NOMO-1 treated with DMSO at 0.1 percent for 48 hours (cell line): ENCODE measurements at regions not wholly inside any gene's neighbourhood (a gene's known extent, or its start where the extent isn't known, plus 50 kb on each side); places are given as distances from the start of the nearest gene placed in this dataset.
"Not testable (repeated sequence)": the region's sequence is repeated elsewhere in the genome, so short reads cannot be mapped to it uniquely, and the experiment has no call there.

Experiments
- DNase-seq: peaks from one replicate; lab custom pipeline; 2025; ENCODE audit not compliant: unreplicated experiment; lab: John Stamatoyannopoulos, UW

DNA sequence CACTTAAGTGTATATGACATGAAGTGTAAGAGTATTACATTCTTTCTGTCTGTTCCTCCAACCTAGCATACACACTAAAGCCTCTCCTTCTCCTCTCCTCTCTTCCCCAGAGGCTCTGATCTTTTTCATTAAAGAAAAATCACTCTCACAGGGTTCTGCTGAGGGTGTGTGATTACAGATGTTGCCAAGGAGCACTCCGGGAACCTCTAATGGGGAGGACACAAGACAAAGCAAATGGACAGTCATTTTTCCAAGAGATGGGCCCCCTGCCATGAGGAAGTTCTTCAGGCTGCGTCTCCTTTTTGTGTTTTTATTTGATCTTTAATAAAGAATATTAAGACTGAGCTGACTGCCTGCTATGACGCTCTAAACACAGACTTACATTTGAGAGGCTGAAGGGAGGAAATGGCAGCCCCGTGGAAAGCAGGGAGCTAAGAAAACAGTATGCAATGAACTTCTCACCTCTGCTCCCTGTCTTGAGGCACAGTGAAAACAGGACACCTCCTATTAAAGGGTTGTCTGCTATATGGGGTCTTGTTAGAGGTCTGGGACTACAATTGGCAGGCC is 578.1 kb downstream of the PIK3C3 start:
- DNase-seq: no peak

- DNase-seq: no peak
These were observed 578.6 kb downstream of the PIK3C3 start for GRCh38 chr18:42533616-42534015.

- DNase-seq: no peak
These were observed 579.3 kb downstream of the PIK3C3 start for GRCh38 chr18:42534313-42534712.

GRCh38 chr18:42536442-42536841 is 579.0 kb downstream of the RIT2 start:
- no peak for DNase-seq

GRCh38 chr18:42537291-42537690 is 578.2 kb downstream of the RIT2 start:
- no peak for DNase-seq

DNA sequence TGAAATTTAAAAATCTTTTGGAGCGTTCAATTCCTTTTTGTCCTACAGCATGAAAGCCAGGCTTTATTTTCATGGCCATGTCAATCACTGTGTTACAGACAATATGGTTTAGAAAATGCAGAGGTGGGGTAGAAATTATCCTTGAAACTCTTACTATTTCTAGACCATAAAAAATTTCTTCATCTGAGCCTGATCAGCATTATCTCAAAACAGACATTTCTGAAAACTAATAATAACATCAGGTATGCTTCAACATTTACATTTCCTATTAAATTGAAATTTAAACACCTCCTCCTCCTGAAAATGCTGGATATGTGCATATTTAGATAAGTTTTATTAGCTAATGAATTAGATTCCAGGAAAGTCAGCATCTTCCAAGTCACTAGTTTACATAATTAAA is 570.6 kb downstream of the RIT2 start:
- DNase-seq: no peak

DNA sequence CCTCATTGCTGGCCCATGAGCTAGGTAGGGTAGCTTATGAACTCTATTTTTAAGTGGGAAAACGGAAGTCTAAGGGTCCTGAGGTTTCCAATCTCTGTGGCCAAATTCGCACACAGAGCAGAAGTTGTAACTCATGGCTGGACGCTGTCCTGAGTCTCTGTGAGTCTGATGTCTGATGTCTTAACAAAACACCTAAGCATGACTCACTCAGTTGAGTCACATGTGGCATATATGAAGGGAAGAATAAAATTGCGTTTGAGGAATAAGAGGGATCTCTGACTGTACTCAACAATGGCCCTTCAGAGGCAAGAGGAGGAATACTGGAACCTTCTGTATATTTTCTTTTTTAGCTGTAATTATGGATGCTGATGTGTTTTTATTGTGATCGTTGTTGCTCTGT is 569.7 kb downstream of the RIT2 start:
- no peak for DNase-seq

- no peak for DNase-seq
These were observed 567.0 kb downstream of the RIT2 start for GRCh38 chr18:42548493-42548892.

DNA sequence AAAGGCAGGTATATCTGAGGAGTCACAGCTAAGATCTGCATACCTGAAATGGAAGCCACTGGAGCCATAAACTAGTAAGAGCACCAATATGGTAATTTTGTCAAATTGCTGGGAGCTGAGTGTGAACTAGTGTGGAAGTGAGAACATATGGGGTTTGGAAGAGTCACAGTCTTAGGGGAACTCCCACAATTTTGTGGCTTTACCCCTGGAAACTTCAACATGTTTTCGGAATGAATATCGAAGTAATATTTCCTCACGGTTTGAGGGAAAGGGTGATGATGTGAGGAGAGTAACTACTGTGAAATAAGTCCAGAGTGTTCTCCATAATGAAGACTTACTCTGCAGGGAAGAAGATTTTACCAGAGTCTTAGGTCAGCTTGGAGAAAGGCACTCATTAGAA is 565.9 kb downstream of the RIT2 start:
- no peak for DNase-seq

DNA sequence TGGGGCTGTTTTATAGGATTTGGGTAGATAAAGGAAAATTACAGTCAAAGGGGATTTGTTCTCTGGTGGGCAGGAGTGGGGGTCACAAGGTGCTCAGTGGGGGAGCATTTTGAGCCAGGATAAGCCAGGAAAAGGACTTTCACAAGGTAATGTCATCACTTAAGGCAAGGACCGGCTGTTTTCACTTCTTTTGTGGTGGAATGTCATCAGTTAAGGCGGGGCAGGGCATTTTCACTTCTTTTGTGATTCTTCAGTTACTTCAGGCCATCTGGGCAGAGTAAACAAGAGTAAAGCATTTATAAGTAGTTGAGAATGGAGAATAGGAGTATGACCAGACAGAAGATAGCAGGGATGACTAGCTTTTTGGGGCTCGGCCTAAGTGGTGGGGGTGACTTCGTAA is 562.9 kb downstream of the RIT2 start:
- DNase-seq: not testable (repeated sequence)

DNA sequence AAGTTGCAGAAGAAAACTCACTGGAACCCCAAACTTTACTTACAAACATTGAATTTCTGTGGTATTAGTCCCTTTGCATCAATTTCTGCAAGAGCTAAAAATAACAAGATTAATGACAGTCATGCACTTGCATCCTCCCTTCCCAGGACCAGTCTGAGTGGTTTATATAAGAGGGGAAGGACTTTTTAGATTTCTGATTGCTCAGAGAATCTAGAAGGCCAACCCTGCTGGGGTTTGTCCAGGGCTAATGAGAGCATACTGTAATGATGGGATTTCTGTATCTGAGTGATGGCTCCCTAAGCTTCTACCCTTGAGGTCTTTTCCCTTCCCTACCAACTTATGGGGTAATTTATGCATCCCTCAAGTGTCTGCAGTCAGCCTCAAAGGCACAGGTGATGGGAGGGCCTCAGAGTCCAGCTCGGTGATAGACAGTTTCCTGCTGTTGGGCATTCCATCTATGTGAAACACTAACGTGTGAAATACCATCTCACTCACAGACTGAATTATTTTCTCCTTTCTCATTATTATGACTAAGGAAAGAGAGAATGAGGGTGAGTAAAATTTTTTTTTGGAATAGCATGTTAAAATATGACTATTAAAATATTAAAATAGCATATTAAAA is 556.3 kb downstream of the RIT2 start:
- DNase-seq: no peak

- no peak for DNase-seq
These were observed 554.0 kb downstream of the RIT2 start for GRCh38 chr18:42561521-42561920.

GRCh38 chr18:42563995-42564394 is 551.5 kb downstream of the RIT2 start:
- no peak for DNase-seq

GRCh38 chr18:42564761-42565160 is 550.7 kb downstream of the RIT2 start:
- DNase-seq: no peak

DNA sequence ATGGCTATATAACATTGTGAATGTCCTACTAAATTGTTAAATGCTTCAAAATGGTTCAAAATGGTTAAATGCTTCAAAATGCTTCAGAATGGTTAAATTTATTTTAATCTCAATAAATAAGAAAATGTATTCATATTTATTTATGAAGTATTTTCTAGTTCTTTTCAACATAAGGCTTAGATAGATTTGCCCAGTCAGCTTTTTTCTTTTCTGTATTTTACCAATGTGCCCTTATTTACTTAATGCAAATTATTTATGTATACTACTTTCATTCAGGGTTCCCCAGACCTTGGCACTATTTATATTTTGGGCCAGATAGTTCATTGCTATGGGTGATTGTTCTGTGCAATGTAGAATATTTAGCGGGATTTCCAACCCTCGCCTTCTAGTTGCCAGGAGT is 546.7 kb downstream of the RIT2 start:
- no peak for DNase-seq

DNA sequence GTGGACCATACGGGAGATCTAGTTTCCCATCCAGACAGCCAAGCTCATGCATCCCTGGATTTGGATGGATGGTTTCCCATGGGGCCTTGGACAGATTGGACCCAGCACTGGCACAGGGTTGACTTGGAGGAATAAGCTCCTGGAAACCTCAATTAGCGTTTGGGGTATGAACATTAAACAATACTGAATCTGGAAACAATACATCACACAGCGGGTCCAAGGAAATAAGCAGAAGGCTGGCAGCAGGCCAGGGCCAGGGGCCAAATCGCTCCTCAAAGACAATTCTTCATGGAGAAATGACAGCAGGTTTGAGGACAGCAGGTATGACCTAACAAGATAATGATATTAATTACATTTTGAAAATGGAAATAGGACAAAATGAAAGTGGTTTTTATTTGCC is 540.6 kb downstream of the RIT2 start:
- no peak for DNase-seq

DNA sequence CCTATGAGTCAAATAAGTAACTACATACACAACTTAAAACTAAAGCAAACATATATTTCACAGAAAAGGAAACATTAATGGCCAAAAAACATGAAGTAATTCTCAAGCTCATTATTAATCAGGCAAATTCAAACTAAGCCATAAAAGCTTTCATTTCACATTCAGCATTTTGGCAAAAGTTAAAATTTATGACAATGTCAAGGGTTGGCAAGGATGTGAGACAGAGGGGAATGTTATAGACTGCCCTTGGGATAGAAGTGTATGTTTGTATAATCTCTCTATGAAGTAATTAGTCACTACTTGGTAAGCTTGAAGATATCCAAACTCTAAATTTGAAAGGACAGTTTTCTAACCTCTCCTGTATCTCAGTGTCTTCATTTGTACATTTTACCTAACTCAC is 539.4 kb downstream of the RIT2 start:
- no peak for DNase-seq

GRCh38 chr18:42578792-42579191 is 536.7 kb downstream of the RIT2 start:
- DNase-seq: no peak

- no peak for DNase-seq
These were observed 533.2 kb downstream of the RIT2 start for GRCh38 chr18:42582266-42582665.

GRCh38 chr18:42583283-42583731 is 532.2 kb downstream of the RIT2 start:
- peak; percentile 46 for DNase-seq

GRCh38 chr18:42586601-42587000 is 528.9 kb downstream of the RIT2 start:
- DNase-seq: no peak

DNA sequence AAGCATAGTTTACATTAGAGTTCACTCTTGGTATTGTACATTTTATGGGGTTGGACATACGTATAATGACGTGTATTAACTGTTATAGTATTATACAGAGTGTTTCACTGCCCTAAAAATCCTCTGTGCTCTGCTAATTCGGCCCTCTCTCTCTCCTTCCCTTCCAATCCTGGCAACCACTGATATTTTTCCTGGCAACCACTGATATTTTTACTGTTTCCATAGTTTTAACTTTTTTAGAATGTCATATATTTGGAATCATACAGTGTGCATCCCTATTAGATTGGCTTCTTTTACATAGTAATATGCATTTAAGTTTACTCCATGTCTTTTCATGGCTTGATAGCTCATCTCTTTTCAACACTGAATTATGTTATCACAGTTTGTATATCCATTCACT is 526.7 kb downstream of the RIT2 start:
- no peak for DNase-seq

DNA sequence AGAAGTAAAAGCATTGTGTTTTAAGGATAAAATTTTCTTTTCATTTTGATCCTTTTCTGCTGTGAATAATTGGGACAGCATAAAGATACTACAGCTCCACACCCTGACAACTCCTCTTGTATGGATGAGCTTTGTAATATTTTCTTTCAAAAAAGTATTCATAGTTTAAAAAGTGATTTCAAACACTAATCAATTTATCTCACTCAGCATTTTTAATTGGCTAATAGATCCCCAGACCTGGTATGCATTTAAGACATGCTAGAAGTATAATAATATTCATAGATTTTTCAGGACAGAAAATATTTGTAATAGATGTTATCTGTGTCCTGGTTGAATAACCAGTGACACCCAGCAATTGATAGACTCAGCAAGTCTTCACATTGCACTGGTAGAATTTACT is 510.7 kb downstream of the RIT2 start:
- DNase-seq: no peak
